HEK293T (cell line): ENCODE measurements at regions not wholly inside any gene's neighbourhood (a gene's known extent, or its start where the extent isn't known, plus 50 kb on each side); places are given as distances from the start of the nearest gene placed in this dataset.

Experiments used
- CTCF ChIA-PET: fragments of 350-600 bp; formaldehyde crosslinking; extraction: SDS; loops from one replicate; lab custom pipeline; 2021; ENCODE audit warnings: antibody characterized with exemption, inconsistent platforms; lab: Yijun Ruan, JAX
- POLR2A ChIA-PET: fragments of 350-600 bp; formaldehyde crosslinking; extraction: SDS; loops from one replicate; lab custom pipeline; 2020; ENCODE audit warnings: antibody characterized with exemption, inconsistent platforms; lab: Yijun Ruan, JAX
- DNase-seq: peaks from one replicate; pipeline ENCODE4 v3.0.0; 2012; ENCODE audit warnings: mixed read lengths; ENCODE audit errors: extremely low spot score
- ARNT ChIP-seq: fragments of 450-650 bp; IDR thresholded peaks from 2 replicates; pipeline ENCODE4 v1.6.1; 2017; ENCODE audit warnings: mild to moderate bottlenecking
- BHLHE40 ChIP-seq: fragments of 450-650 bp; IDR thresholded peaks from 2 replicates; pipeline ENCODE4 v1.6.1; 2016; ENCODE audit warnings: mild to moderate bottlenecking, moderate library complexity, borderline replicate concordance
- CTBP1 ChIP-seq: fragments of 450-650 bp; IDR thresholded peaks from 2 replicates; pipeline ENCODE4 v1.6.1; 2016; ENCODE audit warnings: borderline replicate concordance
- ELF4 ChIP-seq: fragments of 450-650 bp; IDR thresholded peaks from 2 replicates; pipeline ENCODE4 v1.6.1; 2017; ENCODE audit warnings: antibody characterized with exemption
- FOXA1 ChIP-seq: fragments of 450-650 bp; IDR thresholded peaks from 2 replicates; pipeline ENCODE4 v1.6.1; 2016; ENCODE audit warnings: mild to moderate bottlenecking
- FOXK2 ChIP-seq: fragments of 450-650 bp; IDR thresholded peaks from 2 replicates; pipeline ENCODE4 v1.6.1; 2016; ENCODE audit warnings: mild to moderate bottlenecking
- FOXM1 ChIP-seq: fragments of 450-650 bp; IDR thresholded peaks from 2 replicates; pipeline ENCODE4 v1.6.1; 2017; ENCODE audit warnings: mild to moderate bottlenecking, borderline replicate concordance
- HDGF ChIP-seq: fragments of 450-650 bp; IDR thresholded peaks from 2 replicates; pipeline ENCODE4 v1.6.1; 2017; ENCODE audit warnings: antibody characterized with exemption, borderline replicate concordance
- L3MBTL2 ChIP-seq: fragments of 450-650 bp; conservative IDR thresholded peaks from 2 replicates; pipeline ENCODE4 v1.6.1; 2016; ENCODE audit warnings: mild to moderate bottlenecking
- LEF1 ChIP-seq: fragments of 450-650 bp; IDR thresholded peaks from 2 replicates; pipeline ENCODE4 v1.6.1; 2017; ENCODE audit warnings: mild to moderate bottlenecking, borderline replicate concordance
- NFRKB ChIP-seq: fragments of 450-650 bp; IDR thresholded peaks from 2 replicates; pipeline ENCODE4 v1.6.1; 2016; ENCODE audit warnings: mild to moderate bottlenecking, moderate library complexity
- SP1 ChIP-seq: fragments of 450-650 bp; IDR thresholded peaks from 2 replicates; pipeline ENCODE4 v1.6.1; 2017
- SUZ12 ChIP-seq: fragments of 450-650 bp; IDR thresholded peaks from 2 replicates; pipeline ENCODE4 v1.6.1; 2016; ENCODE audit warnings: mild to moderate bottlenecking
- TARDBP ChIP-seq: fragments of 450-650 bp; IDR thresholded peaks from 2 replicates; pipeline ENCODE4 v1.6.1; 2016
- ZNF384 ChIP-seq: fragments of 450-650 bp; IDR thresholded peaks from 2 replicates; pipeline ENCODE4 v1.6.1; 2016
- TF ChIP-seq, protein P1 (sequence below): fragments of 450-650 bp; IDR thresholded peaks from 2 replicates; pipeline ENCODE4 v1.6.1; 2016

DNA sequence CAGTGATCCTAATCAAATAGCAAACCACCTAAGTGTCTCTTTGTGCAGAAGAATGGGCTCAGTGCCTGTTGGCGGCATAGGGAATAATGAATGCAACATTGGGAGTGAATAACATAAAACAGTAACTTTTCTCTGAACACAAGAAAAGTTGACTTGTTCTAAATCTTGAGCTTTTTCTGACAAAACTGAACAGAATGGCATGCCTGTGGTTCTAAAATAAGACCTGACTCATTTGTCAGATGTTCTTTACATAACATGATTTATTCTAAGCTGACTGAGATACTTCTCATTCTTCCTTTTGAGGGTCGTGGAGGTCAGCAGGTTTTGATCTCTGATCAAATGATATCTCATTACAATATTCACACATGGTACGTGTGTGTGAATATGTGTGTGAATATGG is 165.4 kb upstream of the WDR1 start:
- ChIA-PET POLR2A (no interaction called here), CTCF (no interaction called here)
- DNase-seq = no peak
- TF ChIP-seq FOXA1 (no peak), FOXM1 (no peak), ELF4 (no peak), NFRKB (no peak), ARNT (no peak), BHLHE40 (no peak), ZNF384 (no peak), HDGF (no peak), SP1 (no peak)
- TF ChIP-seq, protein P1, sequence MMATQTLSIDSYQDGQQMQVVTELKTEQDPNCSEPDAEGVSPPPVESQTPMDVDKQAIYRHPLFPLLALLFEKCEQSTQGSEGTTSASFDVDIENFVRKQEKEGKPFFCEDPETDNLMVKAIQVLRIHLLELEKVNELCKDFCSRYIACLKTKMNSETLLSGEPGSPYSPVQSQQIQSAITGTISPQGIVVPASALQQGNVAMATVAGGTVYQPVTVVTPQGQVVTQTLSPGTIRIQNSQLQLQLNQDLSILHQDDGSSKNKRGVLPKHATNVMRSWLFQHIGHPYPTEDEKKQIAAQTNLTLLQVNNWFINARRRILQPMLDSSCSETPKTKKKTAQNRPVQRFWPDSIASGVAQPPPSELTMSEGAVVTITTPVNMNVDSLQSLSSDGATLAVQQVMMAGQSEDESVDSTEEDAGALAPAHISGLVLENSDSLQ = no peak

DNA sequence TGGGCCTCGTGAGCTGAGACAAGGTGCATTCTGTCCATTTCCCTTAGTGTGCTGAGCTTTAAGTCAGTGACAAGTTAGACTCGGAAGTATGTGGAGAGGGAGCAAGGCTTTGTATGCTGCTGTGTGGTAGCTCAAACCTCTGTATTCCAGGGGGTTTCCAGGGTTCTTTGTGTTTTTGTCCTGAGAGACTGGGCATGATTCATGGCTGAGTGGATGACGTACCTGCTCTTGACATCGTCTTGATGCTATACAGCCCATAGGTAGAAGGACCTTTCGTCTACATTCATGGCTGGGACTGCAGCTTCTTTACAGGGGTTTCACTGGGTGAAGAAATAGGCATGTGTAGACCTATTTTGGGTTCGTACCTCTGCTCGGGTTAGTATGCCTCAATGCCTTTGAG is 162.7 kb upstream of the WDR1 start:
- DNase-seq = no peak
- ChIA-PET CTCF (no interaction called here), POLR2A (no interaction called here)
- TF ChIP-seq, protein P1 = no peak
- TF ChIP-seq L3MBTL2 = no peak
- TF ChIP-seq FOXM1 = no peak

DNA sequence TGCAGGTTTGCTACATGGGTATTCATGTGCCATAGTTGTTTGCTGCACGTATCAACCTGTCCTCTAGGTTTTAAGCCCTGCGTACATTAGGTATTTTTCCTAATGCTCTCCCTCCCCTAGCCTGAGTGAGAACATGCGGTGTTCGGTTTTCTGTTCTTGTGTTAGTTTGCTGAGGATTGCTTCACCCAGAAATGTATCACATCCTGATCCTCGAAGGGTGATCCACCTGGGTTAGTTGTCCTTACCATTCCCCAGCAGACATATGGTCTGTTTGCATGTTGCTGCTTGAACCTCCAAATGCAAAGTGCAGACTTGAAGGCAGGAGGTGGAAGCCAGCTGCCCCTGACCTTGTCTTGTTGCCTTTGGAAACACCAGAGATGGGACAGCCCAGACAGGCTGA is 161.5 kb upstream of the WDR1 start:
- ChIA-PET CTCF (no interaction called here), POLR2A (no interaction called here)
- no peak for DNase-seq
- TF ChIP-seq SP1 = no peak
- TF ChIP-seq ELF4 = no peak
- TF ChIP-seq, protein P1 = no peak
- no peak for TF ChIP-seq NFRKB
- no peak for TF ChIP-seq FOXA1
- TF ChIP-seq LEF1 = no peak
- no peak for TF ChIP-seq HDGF
- no peak for TF ChIP-seq SUZ12
- TF ChIP-seq FOXM1 = no peak
- TF ChIP-seq FOXK2 = no peak
- no peak for TF ChIP-seq L3MBTL2
- TF ChIP-seq ZNF384 = no peak
- TF ChIP-seq BHLHE40 = no peak
- TF ChIP-seq ARNT = no peak
- no peak for TF ChIP-seq CTBP1
- no peak for TF ChIP-seq TARDBP

DNA sequence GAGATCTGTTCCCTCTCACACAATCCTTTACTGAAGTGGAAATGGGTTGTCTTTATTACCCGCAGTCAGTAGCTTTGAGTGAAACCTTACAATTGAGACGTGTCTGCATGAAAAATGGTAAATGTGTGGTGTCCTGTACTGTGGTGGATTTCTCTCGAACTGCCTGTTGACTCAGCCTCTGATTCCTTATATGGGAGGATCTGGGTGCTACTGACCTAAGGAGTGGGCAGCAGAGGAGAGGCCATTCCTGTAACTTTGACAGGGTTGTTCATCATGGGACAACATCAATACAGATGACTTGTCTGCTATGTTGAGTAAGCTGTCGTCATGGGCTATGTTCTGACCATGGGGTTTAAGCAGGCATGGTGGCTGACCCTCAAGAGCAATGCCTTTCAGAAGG is 159.6 kb upstream of the WDR1 start:
- CTCF ChIA-PET = no interaction called here
- TF ChIP-seq FOXK2 (no peak), SUZ12 (no peak), FOXM1 (no peak), ZNF384 (no peak), LEF1 (no peak), CTBP1 (no peak), HDGF (no peak), TARDBP (no peak), FOXA1 (no peak), BHLHE40 (no peak), SP1 (no peak), ARNT (no peak), L3MBTL2 (no peak), NFRKB (no peak), ELF4 (no peak)
- TF ChIP-seq, protein P1 = no peak
- no peak for DNase-seq
- POLR2A ChIA-PET = no interaction called here

DNA sequence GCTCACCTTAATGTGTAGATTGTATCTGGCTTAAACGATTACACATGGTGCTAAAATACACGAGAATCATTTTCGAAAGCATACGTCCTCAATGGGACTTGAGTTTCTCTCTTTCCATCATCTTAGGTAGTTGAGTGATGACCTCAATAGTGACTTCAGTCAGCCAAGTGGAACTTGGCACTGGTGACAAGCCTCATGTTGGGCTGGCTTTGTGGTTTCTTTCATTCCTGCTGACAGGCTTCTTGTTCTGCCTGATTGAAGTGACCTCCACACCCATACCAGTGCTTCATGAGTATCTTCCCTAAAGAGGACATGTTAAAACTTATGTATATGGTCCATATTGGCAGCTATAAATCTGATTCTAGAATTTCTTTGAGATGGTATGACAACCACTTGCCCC is 159.1 kb upstream of the WDR1 start:
- no peak for DNase-seq
- TF ChIP-seq FOXK2 = no peak
- TF ChIP-seq NFRKB = no peak
- no peak for TF ChIP-seq TARDBP
- no peak for TF ChIP-seq ARNT
- TF ChIP-seq ZNF384 = no peak
- TF ChIP-seq, protein P1 = no peak
- TF ChIP-seq FOXA1 = no peak
- TF ChIP-seq HDGF = no peak
- TF ChIP-seq SUZ12 = no peak
- TF ChIP-seq FOXM1 = no peak
- no peak for TF ChIP-seq BHLHE40
- ChIA-PET POLR2A (no interaction called here), CTCF (no interaction called here)

DNA sequence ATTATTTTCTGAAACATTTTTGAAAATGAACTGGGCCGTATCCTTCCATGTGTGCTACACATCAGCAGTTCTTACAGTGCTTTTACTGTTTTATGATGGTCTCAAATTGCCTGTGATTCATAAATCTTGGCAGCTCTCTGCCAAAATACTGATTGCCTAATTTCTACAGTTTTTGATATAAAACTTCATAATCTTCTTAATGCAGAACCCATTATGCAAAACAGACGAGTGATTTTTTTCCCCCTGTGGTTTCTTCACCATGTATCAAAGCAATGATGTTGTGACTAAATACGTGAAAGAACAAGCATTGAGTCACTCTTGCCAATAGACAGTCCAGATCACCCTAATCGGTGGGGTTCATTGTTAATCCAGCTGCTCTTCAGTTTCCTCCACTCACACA is 156.4 kb upstream of the WDR1 start:
- TF ChIP-seq SP1 (no peak), ZNF384 (no peak), LEF1 (no peak), FOXM1 (no peak), NFRKB (no peak), CTBP1 (no peak), FOXK2 (no peak), L3MBTL2 (no peak), HDGF (no peak), BHLHE40 (no peak), FOXA1 (no peak), TARDBP (no peak), ELF4 (no peak), ARNT (no peak), SUZ12 (no peak)
- TF ChIP-seq, protein P1 = no peak
- DNase-seq = no peak
- POLR2A ChIA-PET = no interaction called here
- CTCF ChIA-PET = no interaction called here
